AG04450 (cell line): ENCODE measurements at regions not wholly inside any gene's neighbourhood (a gene's known extent, or its start where the extent isn't known, plus 50 kb on each side); places are given as distances from the start of the nearest gene placed in this dataset.
A peak's percentile ranks its signal among the peaks of the same experiment; 100 is the strongest.

Source experiments
- CTCF ChIA-PET: fragments of 300-600, 350-600 bp; formaldehyde crosslinking; extraction: SDS; loops from one replicate; lab custom pipeline; 2022; ENCODE audit warnings: antibody characterized with exemption, inconsistent platforms; lab: Charles Lee
- POLR2A ChIA-PET: fragments of 350-600 bp; formaldehyde crosslinking; extraction: SDS; loops from one replicate; lab custom pipeline; 2021; ENCODE audit warnings: antibody characterized with exemption, inconsistent platforms; lab: Yijun Ruan, JAX
- DNase-seq: peaks from one replicate; pipeline ENCODE4 v3.0.0-alpha.2; 2011; ENCODE audit warnings: low read depth, low spot score
- H3K27ac ChIP-seq: one replicate; pipeline ENCODE4 v1.5.1; 2012; ENCODE audit warnings: low read depth, low read length, control low read depth
- H3K27me3 ChIP-seq: one replicate; pipeline ENCODE4 v1.6.0; 2012; ENCODE audit warnings: low read length; ENCODE audit not compliant: control insufficient read depth, insufficient read depth
- H3K4me3 ChIP-seq: 2 replicates; pipeline ENCODE4 v1.5.1; 2011; ENCODE audit warnings: mild to moderate bottlenecking, low read depth, low read length, control low read depth
- H3K9me3 ChIP-seq: 2 replicates; pipeline ENCODE4 v1.5.1; 2012; ENCODE audit warnings: low read length; ENCODE audit not compliant: control insufficient read depth, insufficient read depth
- CTCF ChIP-seq: IDR thresholded peaks from 2 replicates; pipeline ENCODE4 v1.5.1; 2011; ENCODE audit warnings: low read depth, low read length, control low read depth, inconsistent platforms

DNA sequence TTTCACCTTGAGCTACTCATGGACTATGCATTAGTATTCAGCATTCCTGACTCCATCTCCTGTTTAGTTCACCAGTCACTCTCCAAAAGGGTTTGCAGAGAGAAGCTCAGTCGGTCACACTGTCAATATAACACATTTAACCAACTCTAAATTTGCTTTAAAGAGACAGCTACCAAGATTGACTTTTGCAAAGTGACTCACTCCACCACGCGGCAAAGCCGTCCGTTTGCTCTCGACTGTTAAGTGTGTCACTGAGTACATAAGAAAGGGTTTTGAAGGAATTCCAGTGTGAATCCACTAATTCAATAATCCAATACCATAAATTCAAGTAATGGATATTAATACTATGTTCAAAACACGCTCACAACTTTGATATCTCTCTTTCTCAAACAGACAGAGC is 1006.7 kb upstream of the NR2F2 start:
- no peak for TF ChIP-seq CTCF
- CTCF ChIA-PET = no interaction called here
- POLR2A ChIA-PET = no interaction called here

GRCh38 chr15:95324656-95325055 is 1005.8 kb upstream of the NR2F2 start:
- Histone ChIP-seq H3K4me3 (no peak overlapping the region), H3K27me3 (no peaks in the 10 kb centered on the region), H3K9me3 (no peaks in the 10 kb centered on the region), H3K27ac (no peak overlapping the region)
- ChIA-PET POLR2A (no interaction called here), CTCF (no interaction called here)
- no peak for DNase-seq
- TF ChIP-seq CTCF = no peak

More for the DNA sequence above, 1006.7 kb upstream of the NR2F2 start:
- Histone ChIP-seq H3K9me3 (no peaks in the 10 kb centered on the region), H3K4me3 (no peak overlapping the region), H3K27ac (no peak overlapping the region), H3K27me3 (no peaks in the 10 kb centered on the region)
- DNase-seq = no peak

GRCh38 chr15:95325763-95326404 is 1004.6 kb upstream of the NR2F2 start:
- H3K27ac ChIP-seq = no peak overlapping the region
- H3K27me3 ChIP-seq = no peaks in the 10 kb centered on the region
- DNase-seq = no peak
- POLR2A ChIA-PET = no interaction called here
- no peaks in the 10 kb centered on the region for H3K9me3 ChIP-seq
- no peak for TF ChIP-seq CTCF
- CTCF ChIA-PET = no interaction called here
- no peak overlapping the region for H3K4me3 ChIP-seq

GRCh38 chr15:95326431-95327182 is 1003.9 kb upstream of the NR2F2 start:
- Histone ChIP-seq H3K27me3 (no peaks in the 10 kb centered on the region), H3K27ac (no peak overlapping the region), H3K9me3 (no peaks in the 10 kb centered on the region), H3K4me3 (peak overlapping the region; percentile 57)
- POLR2A ChIA-PET = no interaction called here
- TF ChIP-seq CTCF = no peak
- DNase-seq = no peak
- CTCF ChIA-PET = no interaction called here

DNA sequence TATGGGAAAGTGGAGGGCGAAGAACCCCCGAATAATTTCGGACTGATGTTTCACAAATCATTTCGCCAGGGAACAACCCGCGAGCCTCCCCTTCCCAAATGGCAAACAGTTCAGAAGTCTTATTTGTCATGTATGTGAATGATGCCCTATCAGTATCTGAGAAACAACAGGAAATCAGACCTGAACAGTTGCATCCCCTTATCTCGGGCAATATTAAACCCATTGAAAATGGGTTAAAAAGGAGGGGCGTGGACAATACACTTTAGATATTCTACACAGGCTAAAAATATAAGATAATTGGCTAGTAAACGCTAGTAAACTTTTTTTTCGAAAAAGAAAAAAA is 1003.3 kb upstream of the NR2F2 start:
- Histone ChIP-seq H3K27me3 (no peaks in the 10 kb centered on the region), H3K9me3 (no peaks in the 10 kb centered on the region), H3K27ac (no peak overlapping the region), H3K4me3 (peak overlapping the region; percentile 57)
- POLR2A ChIA-PET = no interaction called here
- CTCF ChIA-PET = no interaction called here
- DNase-seq = no peak
- no peak for TF ChIP-seq CTCF
